H1 (cell line): ENCODE measurements at regions not wholly inside any gene's neighbourhood (a gene's known extent, or its start where the extent isn't known, plus 50 kb on each side); places are given as distances from the start of the nearest gene placed in this dataset.

Experiments
- CTCF ChIA-PET: fragments of 300-600 bp; sonication (Branson Sonifier 250); formaldehyde crosslinking; loops from one replicate; lab custom pipeline; 2021; ENCODE audit not compliant: partially characterized antibody; lab: Charles Lee
- POLR2A ChIA-PET: fragments of 300-600 bp; sonication (Branson Sonifier 250); formaldehyde crosslinking; loops from one replicate; lab custom pipeline; 2021; ENCODE audit warnings: inconsistent platforms; ENCODE audit not compliant: partially characterized antibody; lab: Charles Lee
- DNase-seq, 2 experiments: peaks; one replicate each; pipeline versions ENCODE4 v3.0.0 to v3.0.0-alpha.2; 2010 to 2022; ENCODE audit warnings: low spot score in 2 of 2, low read depth in 1 of 2, mixed read lengths in 1 of 2
- FAIRE-seq: peaks from 2 replicates; lab custom pipeline; 2011; peaks lifted over from hg19 to GRCh38; lab: Jason Lieb, UNC
- H2AFZ ChIP-seq: 2 replicates; pipeline ENCODE4 v1.8.1; 2012; ENCODE audit warnings: low read length, inconsistent platforms
- H2AK5ac ChIP-seq: 2 replicates; pipeline ENCODE4 v1.6.1; 2013; ENCODE audit warnings: low read depth, low read length
- H2BK120ac ChIP-seq: replicated peaks from 2 replicates; pipeline ENCODE3; 2013; ENCODE audit warnings: low read depth, low read length, inconsistent platforms
- H2BK12ac ChIP-seq: 2 replicates; pipeline ENCODE4 v1.6.1; 2013; ENCODE audit warnings: low read depth, low read length
- H2BK15ac ChIP-seq: 2 replicates; pipeline ENCODE4 v1.6.1; 2013; ENCODE audit warnings: low read length
- H2BK20ac ChIP-seq: 2 replicates; pipeline ENCODE4 v1.6.1; 2013; ENCODE audit warnings: low read length
- H2BK5ac ChIP-seq: 2 replicates; pipeline ENCODE4 v1.6.1; 2013; ENCODE audit warnings: low read depth, low read length
- H3K14ac ChIP-seq: 2 replicates; pipeline ENCODE4 v1.6.1; 2013; ENCODE audit warnings: inconsistent platforms; ENCODE audit not compliant: insufficient read length
- H3K18ac ChIP-seq: 2 replicates; pipeline ENCODE4 v1.6.1; 2013; ENCODE audit warnings: low read length; ENCODE audit errors: extremely low read depth
- H3K23ac ChIP-seq: 2 replicates; pipeline ENCODE4 v1.6.1; 2013; ENCODE audit warnings: inconsistent platforms; ENCODE audit not compliant: insufficient read length
- H3K23me2 ChIP-seq: 2 replicates; pipeline ENCODE4 v1.6.1; 2013; ENCODE audit warnings: low read depth, low read length
- H3K27ac ChIP-seq: 2 replicates; pipeline ENCODE4 v1.6.1; 2011; ENCODE audit warnings: low read depth, low read length, inconsistent platforms
- H3K27me3 ChIP-seq, 4 experiments: replicated peaks in 1 of 4; 1 replicate in 1 of 4; 2 replicates in 3 of 4; pipeline versions ENCODE4 v1.6.1 to v1.8.1; 2011 to 2013; ENCODE audit warnings: low read length in 3 of 4, mild to moderate bottlenecking in 3 of 4, inconsistent platforms in 2 of 4, mixed read lengths in 2 of 4, moderate library complexity in 1 of 4; ENCODE audit not compliant: control insufficient read depth in 3 of 4, insufficient read depth in 3 of 4; ENCODE audit errors: extremely low read depth in 1 of 4
- H3K36me3 ChIP-seq, 4 experiments: 2 replicates each; pipeline versions ENCODE4 v1.6.1 to v1.8.1; 2011 to 2013; ENCODE audit warnings: mild to moderate bottlenecking in 4 of 4, low read length in 3 of 4, moderate library complexity in 2 of 4, control low read depth in 1 of 4, inconsistent platforms in 1 of 4; ENCODE audit not compliant: insufficient read depth in 4 of 4, control insufficient read depth in 2 of 4
- H3K4ac ChIP-seq: replicated peaks from 2 replicates; pipeline ENCODE3; 2013; ENCODE audit warnings: low read length, low read depth, mixed read lengths, inconsistent platforms; ENCODE audit not compliant: insufficient read length
- H3K4me1 ChIP-seq, 4 experiments: replicated peaks in 1 of 4; 1 replicate in 1 of 4; 2 replicates in 3 of 4; pipeline versions ENCODE4 v1.6.1 to v1.8.1; 2011 to 2013; ENCODE audit warnings: low read length in 3 of 4, inconsistent platforms in 2 of 4, mixed read lengths in 1 of 4; ENCODE audit not compliant: insufficient read depth in 4 of 4, control insufficient read depth in 3 of 4
- H3K4me2 ChIP-seq, 2 experiments: 2 replicates each; pipeline versions ENCODE4 v1.6.1 to v1.8.1; 2011 to 2013; ENCODE audit warnings: low read depth in 2 of 2, low read length in 2 of 2, control low read depth in 1 of 2, inconsistent platforms in 1 of 2, mild to moderate bottlenecking in 1 of 2; ENCODE audit not compliant: insufficient read depth in 1 of 2
- H3K4me3 ChIP-seq, 4 experiments: fragments of 200-600, 300-600 bp in 1 of 4; sonication (generic), shearing (Covaris generic), sonication (Bioruptor Twin) in 1 of 4; 2 replicates each; pipeline versions ENCODE4 v1.5.1 to v1.8.1; 2011 to 2016; ENCODE audit warnings: low read length in 4 of 4, low read depth in 3 of 4, control low read depth in 2 of 4, inconsistent platforms in 2 of 4, mild to moderate bottlenecking in 2 of 4, mixed read lengths in 1 of 4, moderate library complexity in 1 of 4; ENCODE audit not compliant: insufficient read depth in 2 of 4; ENCODE audit errors: extremely low read depth in 1 of 4
- H3K56ac ChIP-seq: replicated peaks from 2 replicates; pipeline ENCODE3; 2013; ENCODE audit warnings: low read depth, mild to moderate bottlenecking, mixed read lengths, low read length, inconsistent platforms; ENCODE audit not compliant: insufficient read length
- H3K79me1 ChIP-seq: 2 replicates; pipeline ENCODE4 v1.6.1; 2013; ENCODE audit warnings: low read depth, low read length, control low read depth
- H3K79me2 ChIP-seq, 2 experiments: 2 replicates each; pipeline versions ENCODE4 v1.6.1 to v1.8.1; 2012 to 2013; ENCODE audit warnings: low read length in 2 of 2, mild to moderate bottlenecking in 2 of 2, inconsistent platforms in 1 of 2; ENCODE audit not compliant: insufficient read depth in 2 of 2, control insufficient read depth in 1 of 2
- H3K9ac ChIP-seq, 4 experiments: replicated peaks in 1 of 4; 1 replicate in 1 of 4; 2 replicates in 3 of 4; pipeline versions ENCODE4 v1.6.1 to v1.8.1; 2011 to 2013; ENCODE audit warnings: low read depth in 3 of 4, low read length in 3 of 4, control low read depth in 2 of 4, mild to moderate bottlenecking in 2 of 4, moderate library complexity in 2 of 4, inconsistent platforms in 1 of 4; ENCODE audit errors: extremely low read depth in 1 of 4
- H3K9me3 ChIP-seq, 2 experiments: 2 replicates each; pipeline versions ENCODE4 v1.6.1 to v1.8.1; 2012 to 2013; ENCODE audit warnings: mild to moderate bottlenecking in 2 of 2, moderate library complexity in 2 of 2, control low read depth in 1 of 2, inconsistent platforms in 1 of 2, low read depth in 1 of 2, low read length in 1 of 2, mixed read lengths in 1 of 2; ENCODE audit not compliant: insufficient read depth in 2 of 2
- H4K20me1 ChIP-seq, 2 experiments: replicated peaks in 1 of 2; 2 replicates each; pipeline versions ENCODE3 to v1.8.1; 2011 to 2013; ENCODE audit warnings: inconsistent platforms in 2 of 2, low read length in 2 of 2, mild to moderate bottlenecking in 1 of 2; ENCODE audit not compliant: insufficient read depth in 2 of 2, control insufficient read depth in 1 of 2
- H4K5ac ChIP-seq: 2 replicates; pipeline ENCODE4 v1.6.1; 2013; ENCODE audit warnings: low read length, low read depth, mixed read lengths, inconsistent platforms; ENCODE audit not compliant: insufficient read length
- H4K8ac ChIP-seq: 2 replicates; pipeline ENCODE4 v1.8.0; 2013; ENCODE audit warnings: mild to moderate bottlenecking, moderate library complexity, low read length, inconsistent platforms; ENCODE audit not compliant: insufficient read depth; ENCODE audit errors: extremely low read depth
- H4K91ac ChIP-seq: replicated peaks from 2 replicates; pipeline ENCODE3; 2013; ENCODE audit warnings: low read length, mixed read lengths, inconsistent platforms; ENCODE audit not compliant: insufficient read length
- ATF3 ChIP-seq: IDR thresholded peaks from 2 replicates; pipeline ENCODE4 v1.6.1; 2011; ENCODE audit warnings: low read depth, mild to moderate bottlenecking, low read length; ENCODE audit not compliant: insufficient read depth
- CBX8 ChIP-seq: fragments of 300-800, 300-1000 bp; sonication (generic); IDR thresholded peaks from 2 replicates; pipeline ENCODE4 v1.7.1; 2016; ENCODE audit warnings: low read depth, low read length, borderline replicate concordance
- RAD21 ChIP-seq, 2 experiments: IDR thresholded peaks in 1 of 2; conservative IDR thresholded peaks in 1 of 2; 2 replicates each; pipeline ENCODE4 v1.6.1; 2011; ENCODE audit warnings: low read depth in 2 of 2, low read length in 2 of 2, improper control_type of control experiment in 1 of 2, inconsistent platforms in 1 of 2, mild to moderate bottlenecking in 1 of 2, moderate library complexity in 1 of 2
- RBBP5 ChIP-seq: IDR thresholded peaks from 2 replicates; pipeline ENCODE4 v1.7.1; 2012; ENCODE audit warnings: low read depth, mild to moderate bottlenecking, inconsistent platforms, low read length, moderate library complexity, borderline replicate concordance
- USF2 ChIP-seq: IDR thresholded peaks from 2 replicates; pipeline ENCODE4 v1.6.1; 2011; ENCODE audit warnings: low read length, improper control_type of control experiment
- WGBS, 2 experiments: shearing (Covaris generic) in 1 of 2; methylation state at CpG; one replicate each; pipeline versions ENCODE4 v1.1.6 to v1.1.7; 2013 to 2015; ENCODE audit warnings: low lambda C conversion rate in 2 of 2, mixed read lengths in 2 of 2, inconsistent platforms in 1 of 2, low coverage in 1 of 2, missing lambda C conversion rate in 1 of 2; ENCODE audit not compliant: insufficient replicate concordance in 2 of 2, insufficient coverage in 1 of 2, insufficient read length in 1 of 2; ENCODE audit errors: extremely low coverage in 1 of 2, missing lambda C conversion rate in 1 of 2; 5-methylcytosine and 5-hydroxymethylcytosine counted together

GRCh38 chr15:96766366-96766765, 435.9 kb downstream of the NR2F2 start:
- Histone ChIP-seq H2BK5ac (no peak overlapping the region), H3K23ac (no peak overlapping the region), H3K79me1 (no peaks in the 10 kb centered on the region), H3K4ac (no peak overlapping the region), H3K4me3 (no peak overlapping the region), H4K5ac (no peak overlapping the region), H3K79me2 (no peaks in the 10 kb centered on the region), H3K9me3 (no peaks in the 10 kb centered on the region), H3K4me1 (0 out of 7 replicates have a peak, but pooled peaks cover 0 to 2% (median 0%) of the 10 kb centered on the region in 4 experiments), H3K36me3 (no peaks in the 10 kb centered on the region), H2BK15ac (no peak overlapping the region), H2AFZ (no peak overlapping the region), H3K23me2 (no peaks in the 10 kb centered on the region), H3K27me3 (no peaks in the 10 kb centered on the region), H2AK5ac (no peak overlapping the region), H3K4me2 (no peak overlapping the region), H4K8ac (no peak overlapping the region), H2BK12ac (no peak overlapping the region), H4K91ac (no peak overlapping the region), H3K9ac (no peak overlapping the region), H2BK120ac (no peak overlapping the region), H3K27ac (no peak overlapping the region), H3K14ac (no peak overlapping the region), H2BK20ac (no peak overlapping the region), H4K20me1 (no peaks in the 10 kb centered on the region), H3K18ac (no peak overlapping the region), H3K56ac (no peak overlapping the region)
- WGBS, 2 experiments = 96% methylated on average over 4 of the region's 4 CpGs; no CpG with 5 or more reads in 1 of the 2 experiments
- no peak for TF ChIP-seq CBX8
- TF ChIP-seq RAD21 (IDR thresholded peaks at IDR 0.05 in 1 of 2, conservative IDR thresholded peaks at IDR 0.05 in 1 of 2; ENCODE audit: low read depth in 2 of 2, low read length in 2 of 2) = no peak
- no peak for TF ChIP-seq USF2
- no peak for TF ChIP-seq RBBP5
- TF ChIP-seq ATF3 = no peak
- CTCF ChIA-PET = no interaction called here
- POLR2A ChIA-PET = no interaction called here
- FAIRE-seq = no peak
- DNase-seq = no peak
